IMR-90 (cell line): ENCODE measurements at regions not wholly inside any gene's neighbourhood (a gene's known extent, or its start where the extent isn't known, plus 50 kb on each side); places are given as distances from the start of the nearest gene placed in this dataset.

ENCODE experiments used
- ATAC-seq: fragments of 200-7000 bp; cut with Tn5 transposase; 2 replicates; pipeline ENCODE4 v1.9.1; 2020; ENCODE audit warnings: low read depth, mild to moderate bottlenecking, moderate library complexity
- BruUV-seq: library from RNA; stranded (reverse); fragments of 400-500 nt; replicated peaks from 2 replicates; lab custom pipeline; 2021; lab: Mats Ljungman, UMichigan
- CTCF ChIA-PET: fragments of 300-600 bp; formaldehyde crosslinking; extraction: SDS; loops from one replicate; lab custom pipeline; 2021; ENCODE audit warnings: antibody characterized with exemption; lab: Yijun Ruan, JAX
- POLR2A ChIA-PET: fragments of 300-600 bp; sonication (Branson Sonifier 250); formaldehyde crosslinking; loops from one replicate; lab custom pipeline; 2022; ENCODE audit warnings: antibody characterized with exemption; ENCODE audit not compliant: unreplicated experiment; lab: Charles Lee
- DNase-seq: peaks from one replicate; pipeline ENCODE4 v3.0.0; 2013
- H2AFZ ChIP-seq: replicated peaks from 2 replicates; pipeline ENCODE3; 2013; ENCODE audit warnings: low read length, mild to moderate bottlenecking; ENCODE audit not compliant: poor library complexity
- H2AK5ac ChIP-seq: 2 replicates; pipeline ENCODE4 v1.6.1; 2013; ENCODE audit warnings: low read depth, low read length, inconsistent platforms
- H2AK9ac ChIP-seq: replicated peaks from 2 replicates; pipeline ENCODE3; 2013; ENCODE audit warnings: mild to moderate bottlenecking, low read depth, low read length, moderate library complexity; ENCODE audit not compliant: poor library complexity
- H2BK120ac ChIP-seq: 2 replicates; pipeline ENCODE4 v1.6.1; 2013; ENCODE audit warnings: low read depth, low read length, inconsistent platforms
- H2BK15ac ChIP-seq: 3 replicates; pipeline ENCODE4 v1.6.1; 2013; ENCODE audit warnings: low read depth, low read length, inconsistent platforms
- H2BK20ac ChIP-seq: 2 replicates; pipeline ENCODE4 v1.6.1; 2013; ENCODE audit warnings: low read depth, mild to moderate bottlenecking, inconsistent platforms, low read length, moderate library complexity
- H2BK5ac ChIP-seq: 2 replicates; pipeline ENCODE4 v1.6.1; 2013; ENCODE audit warnings: mild to moderate bottlenecking, low read depth, low read length, inconsistent platforms; ENCODE audit not compliant: poor library complexity, severe bottlenecking
- H3K14ac ChIP-seq: replicated peaks from 2 replicates; pipeline ENCODE4 v1.6.1; 2013; ENCODE audit warnings: low read depth, low read length, inconsistent platforms
- H3K18ac ChIP-seq: 2 replicates; pipeline ENCODE4 v1.6.1; 2013; ENCODE audit warnings: low read depth, low read length, control low read depth
- H3K23ac ChIP-seq: 2 replicates; pipeline ENCODE4 v1.6.1; 2013; ENCODE audit warnings: low read depth, low read length, inconsistent platforms
- H3K27ac ChIP-seq: 2 replicates; pipeline ENCODE4 v1.5.1; 2013; ENCODE audit warnings: mild to moderate bottlenecking, control low read depth, low read length; ENCODE audit not compliant: insufficient read depth
- H3K27me3 ChIP-seq: 2 replicates; pipeline ENCODE4 v1.6.1; 2013; ENCODE audit warnings: low read length; ENCODE audit not compliant: control insufficient read depth, insufficient read depth
- H3K36me3 ChIP-seq: 2 replicates; pipeline ENCODE4 v1.6.1; 2013; ENCODE audit warnings: low read length, mixed read lengths; ENCODE audit not compliant: control insufficient read depth, insufficient read depth
- H3K4ac ChIP-seq: 2 replicates; pipeline ENCODE4 v1.6.1; 2013; ENCODE audit warnings: low read depth, low read length, inconsistent platforms
- H3K4me1 ChIP-seq: 2 replicates; pipeline ENCODE4 v1.6.1; 2013; ENCODE audit warnings: low read length, mixed read lengths; ENCODE audit not compliant: control insufficient read depth, insufficient read depth
- H3K4me2 ChIP-seq: 2 replicates; pipeline ENCODE4 v1.6.1; 2013; ENCODE audit warnings: low read depth, mild to moderate bottlenecking, control low read depth, low read length, moderate library complexity
- H3K4me3 ChIP-seq: 2 replicates; pipeline ENCODE4 v1.5.1; 2013; ENCODE audit warnings: low read depth, mild to moderate bottlenecking, control low read depth, low read length, moderate library complexity; ENCODE audit not compliant: insufficient read depth
- H3K56ac ChIP-seq: 2 replicates; pipeline ENCODE4 v1.6.1; 2013; ENCODE audit warnings: low read length, inconsistent platforms; ENCODE audit not compliant: insufficient read depth; ENCODE audit errors: extremely low read depth
- H3K79me1 ChIP-seq, 2 experiments: 2 replicates each; pipeline ENCODE4 v1.6.1; 2013; ENCODE audit warnings: low read length in 2 of 2, inconsistent platforms in 1 of 2, low read depth in 1 of 2
- H3K9ac ChIP-seq: 2 replicates; pipeline ENCODE4 v1.6.1; 2013; ENCODE audit warnings: low read depth, low read length, control low read depth
- H3K9me1 ChIP-seq: 2 replicates; pipeline ENCODE4 v1.6.1; 2013; ENCODE audit warnings: low read length, inconsistent platforms; ENCODE audit not compliant: insufficient read depth
- H3K9me3 ChIP-seq: 2 replicates; pipeline ENCODE4 v1.6.1; 2013; ENCODE audit warnings: low read length; ENCODE audit not compliant: control insufficient read depth, insufficient read depth
- H4K20me1 ChIP-seq: 2 replicates; pipeline ENCODE4 v1.6.1; 2013; ENCODE audit warnings: low read length, inconsistent platforms; ENCODE audit not compliant: insufficient read depth
- H4K5ac ChIP-seq: 2 replicates; pipeline ENCODE4 v1.6.1; 2013; ENCODE audit warnings: mild to moderate bottlenecking, low read depth, low read length, control low read depth
- H4K8ac ChIP-seq, 2 experiments: 2 replicates each; pipeline ENCODE4 v1.6.1; 2013; ENCODE audit warnings: low read depth in 2 of 2, low read length in 2 of 2, control low read depth in 1 of 2, inconsistent platforms in 1 of 2
- H4K91ac ChIP-seq: 2 replicates; pipeline ENCODE4 v1.6.1; 2013; ENCODE audit warnings: low read depth, low read length, inconsistent platforms; ENCODE audit not compliant: insufficient read depth
- BHLHE40 ChIP-seq: fragments of 150-350 bp; IDR thresholded peaks from 2 replicates; pipeline ENCODE4 v1.6.1; 2016; ENCODE audit warnings: mild to moderate bottlenecking, low read depth, low read length
- CEBPB ChIP-seq: IDR thresholded peaks from 2 replicates; pipeline ENCODE4 v1.6.1; 2012; ENCODE audit warnings: low read depth, low read length, improper control_type of control experiment
- CHD1 ChIP-seq: IDR thresholded peaks from 2 replicates; pipeline ENCODE4 v1.6.1; 2012; ENCODE audit warnings: low read depth, low read length, improper control_type of control experiment
- CTCF ChIP-seq: conservative IDR thresholded peaks from 2 replicates; pipeline ENCODE4 v1.5.1; 2012; ENCODE audit warnings: mild to moderate bottlenecking, low read depth, low read length, improper control_type of control experiment
- ELK1 ChIP-seq: fragments of 150-350 bp; IDR thresholded peaks from 2 replicates; pipeline ENCODE4 v1.6.1; 2016; ENCODE audit warnings: low read depth, mild to moderate bottlenecking, low read length, moderate library complexity, borderline replicate concordance
- FOS ChIP-seq: fragments of 150-350 bp; IDR thresholded peaks from 2 replicates; pipeline ENCODE4 v1.6.1; 2016; ENCODE audit warnings: low read depth, low read length
- MAFK ChIP-seq: IDR thresholded peaks from 2 replicates; pipeline ENCODE4 v1.6.1; 2012; ENCODE audit warnings: low read depth, low read length, improper control_type of control experiment
- MXI1 ChIP-seq: IDR thresholded peaks from 2 replicates; pipeline ENCODE4 v1.6.1; 2012; ENCODE audit warnings: low read depth, mild to moderate bottlenecking, low read length, moderate library complexity, borderline replicate concordance
- NFE2L2 ChIP-seq: fragments of 150-350 bp; IDR thresholded peaks from 2 replicates; pipeline ENCODE4 v1.6.1; 2016; ENCODE audit warnings: low read depth, mild to moderate bottlenecking, low read length
- POLR2A ChIP-seq: IDR thresholded peaks from 2 replicates; pipeline ENCODE4 v1.6.1; 2012; ENCODE audit warnings: mild to moderate bottlenecking, low read depth, low read length
- RAD21 ChIP-seq: IDR thresholded peaks from 2 replicates; pipeline ENCODE4 v1.6.1; 2012; ENCODE audit warnings: low read length, improper control_type of control experiment
- RFX5 ChIP-seq: IDR thresholded peaks from 2 replicates; pipeline ENCODE4 v1.8.0; 2012; ENCODE audit warnings: low read depth, mild to moderate bottlenecking, low read length, moderate library complexity
- SMC3 ChIP-seq: fragments of 150-350 bp; IDR thresholded peaks from 2 replicates; pipeline ENCODE4 v1.6.1; 2016; ENCODE audit warnings: low read depth, mild to moderate bottlenecking, antibody characterized with exemption, low read length, moderate library complexity
- USF2 ChIP-seq: fragments of 150-350 bp; IDR thresholded peaks from 2 replicates; pipeline ENCODE4 v1.6.1; 2017; ENCODE audit warnings: mild to moderate bottlenecking, antibody characterized with exemption, low read length, low read depth
- WGBS, 2 experiments: methylation state at CpG; one replicate each; pipeline versions ENCODE4 v1.1.5 to v1.1.7; 2013; ENCODE audit warnings: missing lambda C conversion rate in 2 of 2; ENCODE audit not compliant: insufficient read length in 1 of 2; ENCODE audit errors: extremely low coverage in 2 of 2; 5-methylcytosine and 5-hydroxymethylcytosine counted together
- dilution Hi-C: fragments of 300-500 bp; cut with HindIII; formaldehyde crosslinking; loops from one replicate; pipeline ENCODE4 v1.14.3; 2018; ENCODE audit warnings: low sequenced_read_pairs; ENCODE audit not compliant: unreplicated experiment
- in situ Hi-C: fragments of 300-500 bp; cut with MboI; formaldehyde crosslinking; loops from 3 replicates; pipeline ENCODE4 v1.14.3; 2019; ENCODE audit warnings: low sequenced_read_pairs, inconsistent platforms, mixed read lengths
- intact Hi-C: fragments of 100-400 bp; cut with micrococcal nuclease; formaldehyde crosslinking; loops from 2 replicates; pipeline ENCODE4 v1.10.0; 2022

DNA sequence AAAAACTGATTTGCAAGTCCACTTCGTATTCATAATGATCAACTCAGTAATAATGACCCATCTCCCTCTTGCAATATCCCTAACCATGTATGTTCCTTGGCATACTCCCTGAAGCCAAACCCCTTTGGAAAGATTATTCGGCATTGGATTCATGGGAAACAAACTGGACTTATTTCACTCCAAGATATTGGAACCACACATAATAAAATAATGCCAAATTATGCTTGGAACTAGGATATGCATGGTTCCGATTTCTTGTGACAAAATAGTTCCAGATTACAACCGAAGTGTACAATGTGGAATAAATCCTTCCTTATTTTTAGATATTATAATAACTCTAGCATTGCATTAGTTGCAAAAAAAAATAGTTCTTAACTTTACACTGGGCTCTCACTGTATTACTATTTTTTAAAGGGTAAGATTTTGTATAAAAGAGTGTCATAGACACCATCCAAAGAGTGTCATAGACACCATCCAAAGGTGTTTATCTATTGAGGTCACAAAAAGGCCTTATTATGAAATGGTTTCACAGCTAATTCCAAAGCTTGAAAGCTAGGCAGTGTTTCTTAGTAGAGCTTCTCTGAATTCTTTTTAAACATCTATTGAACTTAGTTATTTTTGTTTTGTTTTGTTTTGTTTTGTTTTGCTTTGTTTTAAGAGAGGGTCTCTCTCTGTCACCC lies 410.9 kb upstream of the JARID2 start:
- Histone ChIP-seq H2BK15ac (no peak overlapping the region), H3K18ac (no peak overlapping the region), H2AK5ac (no peak overlapping the region), H3K27ac (no peak overlapping the region), H3K4me3 (no peak overlapping the region), H2BK120ac (no peak overlapping the region), H3K9me3 (no peaks in the 10 kb centered on the region), H3K9ac (no peak overlapping the region), H3K4me1 (no peaks in the 10 kb centered on the region), H3K14ac (no peak overlapping the region), H3K4me2 (no peak overlapping the region), H4K91ac (no peak overlapping the region), H3K79me1 (no peaks in the 10 kb centered on the region), H3K36me3 (no peaks in the 10 kb centered on the region), H4K5ac (no peak overlapping the region), H2AFZ (no peak overlapping the region), H3K56ac (no peak overlapping the region), H2BK5ac (no peak overlapping the region), H3K27me3 (no peaks in the 10 kb centered on the region), H2AK9ac (no peak overlapping the region), H4K20me1 (no peaks in the 10 kb centered on the region), H4K8ac (no peak overlapping the region), H3K9me1 (no peaks in the 10 kb centered on the region), H2BK20ac (no peak overlapping the region), H3K23ac (no peak overlapping the region), H3K4ac (no peak overlapping the region)
- dilution Hi-C loops (no loop called here), intact Hi-C loops (loop anchor here (10.0 kb wide), 1 partner anchor 790 kb away; no protein-coding TSS in a partner anchor), in situ Hi-C loops (loop anchor here (25.0 kb wide), 1 partner anchor 623 kb away; no protein-coding TSS in a partner anchor)
- no peak for DNase-seq
- ATAC-seq, result no peak
- BruUV-seq, result no TSS peak
- ChIA-PET CTCF (no interaction called here), POLR2A (no interaction called here)
- TF ChIP-seq RAD21 (no peak), POLR2A (no peak), FOS (no peak), USF2 (no peak), MXI1 (no peak), NFE2L2 (no peak), CTCF (no peak), BHLHE40 (no peak), CEBPB (no peak), CHD1 (no peak), MAFK (no peak), RFX5 (no peak), SMC3 (no peak), ELK1 (no peak)
- no CpG with 5 or more reads among the region's 4 CpGs for WGBS, 2 experiments
